ENCODE measurements at regions not wholly inside any gene's neighbourhood (a gene's known extent, or its start where the extent isn't known, plus 50 kb on each side); places are given as distances from the start of the nearest gene placed in this dataset.

DNA sequence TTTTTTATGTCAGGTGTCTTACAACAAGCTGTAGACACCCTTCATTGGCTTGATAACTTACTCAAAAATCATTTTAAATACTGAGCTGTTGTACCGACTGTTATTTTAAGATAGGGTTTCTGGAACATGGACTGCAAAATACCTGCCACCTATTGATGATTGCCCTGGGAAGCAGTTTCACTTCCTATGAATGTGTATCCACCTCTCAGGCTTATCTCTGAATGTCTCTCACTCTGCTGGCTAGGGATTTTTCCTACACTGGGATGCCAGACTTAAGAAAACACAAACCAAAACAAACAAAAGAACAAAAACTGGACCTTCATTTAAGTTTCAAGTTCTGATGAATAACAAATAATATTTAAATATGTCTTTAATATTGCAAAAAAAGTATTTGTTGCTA is 663.7 kb downstream of the EFNB2 start:
- intact Hi-C loops (cut with micrococcal nuclease): no loop called here
- H3K9me2 ChIP-seq (ENCODE audit: insufficient read depth): no peaks in the 10 kb centered on the region
- no peak overlapping the region for H3K9ac ChIP-seq (ENCODE audit: low read length)
- H3K27ac ChIP-seq (ENCODE audit: low read depth, low read length): no peak overlapping the region
- ATAC-seq (no peak), DNase-seq (ENCODE audit: low read depth, low spot score) (no peak)
- no peak overlapping the region for H3K4me3 ChIP-seq (replicated peaks in 1 of 2; ENCODE audit: low read depth in 1 of 2, low read length in 2 of 2)
- no peaks in the 10 kb centered on the region for H3K36me3 ChIP-seq (ENCODE audit: control insufficient read depth in 1 of 2, insufficient read depth in 2 of 2, low read length in 2 of 2)
- H4K20me1 ChIP-seq (ENCODE audit: insufficient read depth): no peaks in the 10 kb centered on the region
- CTCF ChIA-PET: no interaction called here
- no peaks in the 10 kb centered on the region for H3K79me2 ChIP-seq (ENCODE audit: insufficient read depth, low read length)
- no peak overlapping the region for H2AFZ ChIP-seq (ENCODE audit: low read depth, low read length, poor library complexity, severe bottlenecking)
- H3K4me1 ChIP-seq (ENCODE audit: control insufficient read depth in 1 of 2, insufficient read depth in 2 of 2, low read length in 2 of 2): no peaks in the 10 kb centered on the region
- TF ChIP-seq RAD21 (IDR thresholded peaks at IDR 0.05; ENCODE audit: low read depth) (no peak), SRF (IDR thresholded peaks at IDR 0.05; ENCODE audit: low read depth) (no peak), SP1 (IDR thresholded peaks at IDR 0.05; ENCODE audit: low read depth) (no peak), ZFX (IDR thresholded peaks at IDR 0.05) (no peak), EZH2 (IDR thresholded peaks at IDR 0.05) (no peak), FOSL1 (IDR thresholded peaks at IDR 0.05; ENCODE audit: low read depth) (no peak), POLR2A (IDR thresholded peaks at IDR 0.05; ENCODE audit: borderline replicate concordance, extremely low read depth, insufficient read depth, insufficient read length) (no peak), EGR1 (IDR thresholded peaks at IDR 0.05; ENCODE audit: low read depth) (no peak), SIN3A (IDR thresholded peaks at IDR 0.05; ENCODE audit: low read depth) (no peak), YY1 (IDR thresholded peaks at IDR 0.05; ENCODE audit: extremely low read depth, insufficient replicate concordance, low read depth, low read length) (no peak), TCF7L2 (IDR thresholded peaks at IDR 0.05; ENCODE audit: borderline replicate concordance, extremely low read depth, insufficient read depth, insufficient read length) (no peak), ZNF274 (IDR thresholded peaks at IDR 0.05; ENCODE audit: low read depth, low read length) (no peak), JUND (IDR thresholded peaks at IDR 0.05) (no peak), POLR2AphosphoS5 (IDR thresholded peaks at IDR 0.05; ENCODE audit: low read depth, low read length) (no peak), CEBPB (IDR thresholded peaks at IDR 0.05; ENCODE audit: low read depth) (no peak)
- TF ChIP-seq, protein P1, sequence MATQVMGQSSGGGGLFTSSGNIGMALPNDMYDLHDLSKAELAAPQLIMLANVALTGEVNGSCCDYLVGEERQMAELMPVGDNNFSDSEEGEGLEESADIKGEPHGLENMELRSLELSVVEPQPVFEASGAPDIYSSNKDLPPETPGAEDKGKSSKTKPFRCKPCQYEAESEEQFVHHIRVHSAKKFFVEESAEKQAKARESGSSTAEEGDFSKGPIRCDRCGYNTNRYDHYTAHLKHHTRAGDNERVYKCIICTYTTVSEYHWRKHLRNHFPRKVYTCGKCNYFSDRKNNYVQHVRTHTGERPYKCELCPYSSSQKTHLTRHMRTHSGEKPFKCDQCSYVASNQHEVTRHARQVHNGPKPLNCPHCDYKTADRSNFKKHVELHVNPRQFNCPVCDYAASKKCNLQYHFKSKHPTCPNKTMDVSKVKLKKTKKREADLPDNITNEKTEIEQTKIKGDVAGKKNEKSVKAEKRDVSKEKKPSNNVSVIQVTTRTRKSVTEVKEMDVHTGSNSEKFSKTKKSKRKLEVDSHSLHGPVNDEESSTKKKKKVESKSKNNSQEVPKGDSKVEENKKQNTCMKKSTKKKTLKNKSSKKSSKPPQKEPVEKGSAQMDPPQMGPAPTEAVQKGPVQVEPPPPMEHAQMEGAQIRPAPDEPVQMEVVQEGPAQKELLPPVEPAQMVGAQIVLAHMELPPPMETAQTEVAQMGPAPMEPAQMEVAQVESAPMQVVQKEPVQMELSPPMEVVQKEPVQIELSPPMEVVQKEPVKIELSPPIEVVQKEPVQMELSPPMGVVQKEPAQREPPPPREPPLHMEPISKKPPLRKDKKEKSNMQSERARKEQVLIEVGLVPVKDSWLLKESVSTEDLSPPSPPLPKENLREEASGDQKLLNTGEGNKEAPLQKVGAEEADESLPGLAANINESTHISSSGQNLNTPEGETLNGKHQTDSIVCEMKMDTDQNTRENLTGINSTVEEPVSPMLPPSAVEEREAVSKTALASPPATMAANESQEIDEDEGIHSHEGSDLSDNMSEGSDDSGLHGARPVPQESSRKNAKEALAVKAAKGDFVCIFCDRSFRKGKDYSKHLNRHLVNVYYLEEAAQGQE (IDR thresholded peaks at IDR 0.05; ENCODE audit: low read depth): no peak
- TF ChIP-seq, protein P2, sequence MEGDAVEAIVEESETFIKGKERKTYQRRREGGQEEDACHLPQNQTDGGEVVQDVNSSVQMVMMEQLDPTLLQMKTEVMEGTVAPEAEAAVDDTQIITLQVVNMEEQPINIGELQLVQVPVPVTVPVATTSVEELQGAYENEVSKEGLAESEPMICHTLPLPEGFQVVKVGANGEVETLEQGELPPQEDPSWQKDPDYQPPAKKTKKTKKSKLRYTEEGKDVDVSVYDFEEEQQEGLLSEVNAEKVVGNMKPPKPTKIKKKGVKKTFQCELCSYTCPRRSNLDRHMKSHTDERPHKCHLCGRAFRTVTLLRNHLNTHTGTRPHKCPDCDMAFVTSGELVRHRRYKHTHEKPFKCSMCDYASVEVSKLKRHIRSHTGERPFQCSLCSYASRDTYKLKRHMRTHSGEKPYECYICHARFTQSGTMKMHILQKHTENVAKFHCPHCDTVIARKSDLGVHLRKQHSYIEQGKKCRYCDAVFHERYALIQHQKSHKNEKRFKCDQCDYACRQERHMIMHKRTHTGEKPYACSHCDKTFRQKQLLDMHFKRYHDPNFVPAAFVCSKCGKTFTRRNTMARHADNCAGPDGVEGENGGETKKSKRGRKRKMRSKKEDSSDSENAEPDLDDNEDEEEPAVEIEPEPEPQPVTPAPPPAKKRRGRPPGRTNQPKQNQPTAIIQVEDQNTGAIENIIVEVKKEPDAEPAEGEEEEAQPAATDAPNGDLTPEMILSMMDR (IDR thresholded peaks at IDR 0.05 in 2 of 3, conservative IDR thresholded peaks at IDR 0.05 in 1 of 3; ENCODE audit: borderline replicate concordance in 1 of 3, insufficient read depth in 1 of 3, low read depth in 2 of 3, low read length in 2 of 3): no peak
- TF ChIP-seq, protein P3, sequence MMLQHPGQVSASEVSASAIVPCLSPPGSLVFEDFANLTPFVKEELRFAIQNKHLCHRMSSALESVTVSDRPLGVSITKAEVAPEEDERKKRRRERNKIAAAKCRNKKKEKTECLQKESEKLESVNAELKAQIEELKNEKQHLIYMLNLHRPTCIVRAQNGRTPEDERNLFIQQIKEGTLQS (IDR thresholded peaks at IDR 0.05): no peak
- TF ChIP-seq, protein P4, sequence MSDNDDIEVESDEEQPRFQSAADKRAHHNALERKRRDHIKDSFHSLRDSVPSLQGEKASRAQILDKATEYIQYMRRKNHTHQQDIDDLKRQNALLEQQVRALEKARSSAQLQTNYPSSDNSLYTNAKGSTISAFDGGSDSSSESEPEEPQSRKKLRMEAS (IDR thresholded peaks at IDR 0.05): no peak
- no TSS peak for BruUV-seq (replicated peaks)
- no peaks in the 10 kb centered on the region for H3K27me3 ChIP-seq (ENCODE audit: insufficient read depth, low read length)
- H3K9me3 ChIP-seq (ENCODE audit: control insufficient read depth in 1 of 2, insufficient read depth in 1 of 2, low read depth in 1 of 2, low read length in 2 of 2): no peaks in the 10 kb centered on the region
- RAD21 ChIA-PET (ENCODE audit: low non-redundant PET in 1 of 2, low total read pairs in 2 of 2, uncharacterized antibody in 2 of 2, unreplicated experiment in 2 of 2): no interaction called here
- H3K4me2 ChIP-seq (ENCODE audit: low read length): no peak overlapping the region
- POLR2A ChIA-PET: no interaction called here

All from HCT116 (cell line).